ENCODE measurements at regions not wholly inside any gene's neighbourhood (a gene's known extent, or its start where the extent isn't known, plus 50 kb on each side); places are given as distances from the start of the nearest gene placed in this dataset.
"Not testable (repeated sequence)": the region's sequence is repeated elsewhere in the genome, so short reads cannot be mapped to it uniquely, and the experiment has no call there.

DNA sequence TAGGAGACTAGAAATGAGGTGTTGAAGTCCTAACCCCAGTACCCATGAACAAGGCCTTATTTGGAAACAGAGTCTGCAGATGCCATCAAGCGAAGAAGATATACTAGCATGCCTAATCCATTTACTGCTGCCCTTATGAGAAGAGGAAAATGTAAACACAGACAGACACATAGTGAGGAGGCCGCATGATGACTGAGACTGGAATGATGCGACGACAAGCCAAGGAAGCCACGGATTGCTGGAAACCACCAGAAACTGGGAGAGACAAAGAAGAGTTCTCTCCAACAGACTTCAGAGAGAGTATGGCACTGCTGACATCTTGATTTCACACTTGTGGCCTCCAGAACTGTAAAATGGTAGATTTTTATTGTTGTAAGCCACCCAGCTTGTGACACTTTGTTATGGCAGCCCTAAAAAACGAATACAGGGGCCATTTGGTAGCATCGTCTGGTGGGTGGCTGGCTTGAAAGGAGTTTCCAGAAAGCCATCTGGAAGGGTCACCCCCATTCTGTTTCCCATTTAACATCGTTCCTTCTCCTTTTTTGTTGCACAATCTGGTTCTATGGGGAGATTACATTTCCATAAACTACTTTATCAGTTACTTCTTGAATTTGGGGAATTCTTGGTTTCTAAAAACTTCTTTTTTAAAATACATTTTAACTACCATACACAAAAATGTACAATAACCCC is 193.1 kb downstream of the HSD17B3 start:
- in situ Hi-C loops (cut with MboI; ENCODE audit: low pct_unique_long_range_greater_than_20kb, low sequenced_read_pairs), result no loop called here
- DNase-seq, result no peak

DNA sequence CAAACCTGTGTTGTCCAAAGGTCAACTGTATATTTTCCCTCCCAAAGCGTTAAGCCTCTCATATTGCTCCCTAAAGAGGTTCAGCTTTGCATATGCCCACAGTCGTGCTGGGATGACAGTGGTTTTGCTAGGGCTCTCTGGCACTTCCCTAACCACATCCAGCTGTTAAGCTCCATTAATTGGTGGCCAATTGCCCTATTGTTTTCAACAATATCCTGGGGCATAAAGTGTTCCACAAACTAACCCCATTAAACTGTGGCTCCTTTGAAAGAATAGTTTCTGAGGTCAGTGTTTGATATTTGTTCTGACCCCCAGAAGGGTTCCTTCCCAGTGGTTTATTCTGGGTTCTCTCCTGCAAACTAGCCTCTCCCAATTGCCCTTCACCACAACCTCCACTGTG is 194.5 kb downstream of the HSD17B3 start:
- no peak for DNase-seq
- in situ Hi-C loops (cut with MboI; ENCODE audit: low pct_unique_long_range_greater_than_20kb, low sequenced_read_pairs), result no loop called here

DNA sequence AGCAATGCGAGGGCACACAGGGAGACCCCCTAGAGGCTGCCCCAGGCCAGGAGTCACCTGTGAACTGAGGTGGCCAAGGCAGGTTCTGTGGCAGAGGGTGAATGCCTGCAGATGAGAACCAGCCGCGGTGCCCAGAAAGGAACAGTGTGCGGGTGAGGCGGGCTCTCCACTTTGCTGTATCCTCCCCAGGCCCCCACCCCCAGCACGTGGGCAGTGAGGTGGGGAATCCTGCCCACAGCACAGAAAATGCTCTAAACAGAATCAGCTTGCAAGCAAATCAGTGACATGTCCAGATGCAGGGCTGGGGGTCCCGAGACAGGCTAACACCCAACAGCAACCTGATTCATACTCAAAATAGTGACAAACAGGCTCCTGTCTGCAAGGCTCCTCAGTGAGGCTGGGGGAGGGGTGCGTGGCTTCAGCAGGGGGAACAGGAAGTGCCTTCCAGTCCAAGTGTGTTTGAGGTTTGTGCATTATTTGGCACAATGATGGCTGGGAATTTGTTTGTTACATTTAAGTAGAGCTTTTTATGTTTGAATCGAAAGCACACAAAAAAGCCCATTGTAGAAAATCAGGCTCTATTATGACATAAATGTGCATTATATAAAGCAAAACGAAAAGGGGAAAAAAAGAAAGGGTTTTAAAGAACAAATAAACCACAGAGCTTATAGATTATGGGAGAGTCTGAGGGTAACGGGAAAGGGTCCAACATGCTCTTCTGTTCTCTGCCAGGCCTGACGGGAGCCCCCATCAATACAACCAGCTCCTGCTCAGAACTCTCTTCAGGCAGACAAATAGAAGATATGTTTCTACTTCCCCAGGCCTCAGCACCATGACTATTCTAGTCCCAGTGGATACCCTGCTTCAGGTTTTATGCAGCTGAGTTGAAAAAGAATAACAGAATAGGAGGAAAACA is 201.3 kb downstream of the HSD17B3 start:
- in situ Hi-C loops (cut with MboI; ENCODE audit: low pct_unique_long_range_greater_than_20kb, low sequenced_read_pairs), result no loop called here
- DNase-seq, result peak; percentile 37

DNA sequence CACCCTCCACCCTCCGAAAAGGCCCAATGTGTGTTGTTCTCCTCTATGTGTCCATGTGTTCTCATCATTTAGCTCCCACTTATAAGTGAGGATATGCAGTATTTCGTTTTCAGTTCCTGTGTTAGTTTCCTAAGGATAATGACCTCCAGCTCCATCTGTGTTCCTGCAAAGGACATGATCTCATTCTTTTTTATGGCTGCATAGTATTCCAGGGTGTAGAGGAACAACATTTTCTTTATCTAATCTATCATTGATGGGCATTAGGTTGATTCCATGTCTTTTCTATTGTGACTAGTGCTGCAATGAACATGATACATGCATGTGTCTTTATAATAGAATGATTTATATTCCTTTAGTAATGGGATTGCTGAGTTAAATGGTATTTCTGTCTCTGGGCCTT is 211.3 kb downstream of the HSD17B3 start:
- in situ Hi-C loops (cut with MboI; ENCODE audit: low pct_unique_long_range_greater_than_20kb, low sequenced_read_pairs); DNase-seq: not testable (repeated sequence)

DNA sequence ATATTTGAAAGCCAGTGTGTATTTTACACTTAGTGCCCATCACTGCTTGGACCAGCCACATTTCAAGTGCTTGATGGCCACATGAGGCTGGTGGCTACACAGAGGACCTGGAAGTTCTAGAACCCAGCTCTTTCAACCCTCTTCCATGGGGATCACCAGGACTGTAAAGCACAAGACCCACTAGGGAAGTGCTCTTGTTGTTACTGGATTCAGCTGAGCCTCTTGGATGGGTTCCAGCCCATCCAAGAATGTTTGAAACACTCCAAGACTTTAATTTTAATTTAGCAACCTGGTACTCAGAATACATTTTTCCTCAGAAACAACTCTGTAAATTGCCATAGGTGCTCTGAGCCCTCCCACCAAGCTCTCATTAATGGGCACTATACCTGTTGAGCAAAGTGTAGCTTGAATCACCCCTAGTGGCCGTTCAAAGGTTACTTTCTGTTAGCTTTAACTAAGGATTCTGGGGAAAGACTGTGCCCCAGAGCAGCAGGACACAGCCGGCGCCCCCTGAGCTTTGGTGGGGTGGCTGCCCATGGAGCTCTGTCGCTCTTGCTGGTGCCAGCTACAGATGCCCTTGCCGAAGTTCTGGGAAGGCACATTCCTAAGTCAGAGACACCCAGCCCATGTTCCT is 212.4 kb downstream of the HSD17B3 start:
- in situ Hi-C loops (cut with MboI; ENCODE audit: low pct_unique_long_range_greater_than_20kb, low sequenced_read_pairs), result no loop called here
- no peak for DNase-seq

DNA sequence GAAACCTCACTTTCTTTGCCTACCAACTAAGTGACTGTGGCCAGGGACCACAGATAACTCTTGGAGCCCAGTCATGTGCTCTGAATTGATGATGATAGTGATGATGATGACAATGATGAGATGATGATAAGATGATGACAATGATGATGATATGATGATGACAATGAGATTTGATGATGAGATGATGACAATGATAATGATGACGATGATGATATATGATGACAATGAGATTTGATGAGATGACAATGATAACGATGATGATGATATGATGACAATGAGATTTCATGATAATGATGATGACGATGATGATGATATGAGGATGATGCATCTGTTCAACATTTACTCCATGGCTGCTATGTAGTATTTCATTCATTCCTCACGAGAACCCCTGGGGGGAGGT is 213.0 kb downstream of the ERCC6L2 start:
- in situ Hi-C loops (cut with MboI; ENCODE audit: low pct_unique_long_range_greater_than_20kb, low sequenced_read_pairs), result no loop called here
- DNase-seq, result no peak

DNA sequence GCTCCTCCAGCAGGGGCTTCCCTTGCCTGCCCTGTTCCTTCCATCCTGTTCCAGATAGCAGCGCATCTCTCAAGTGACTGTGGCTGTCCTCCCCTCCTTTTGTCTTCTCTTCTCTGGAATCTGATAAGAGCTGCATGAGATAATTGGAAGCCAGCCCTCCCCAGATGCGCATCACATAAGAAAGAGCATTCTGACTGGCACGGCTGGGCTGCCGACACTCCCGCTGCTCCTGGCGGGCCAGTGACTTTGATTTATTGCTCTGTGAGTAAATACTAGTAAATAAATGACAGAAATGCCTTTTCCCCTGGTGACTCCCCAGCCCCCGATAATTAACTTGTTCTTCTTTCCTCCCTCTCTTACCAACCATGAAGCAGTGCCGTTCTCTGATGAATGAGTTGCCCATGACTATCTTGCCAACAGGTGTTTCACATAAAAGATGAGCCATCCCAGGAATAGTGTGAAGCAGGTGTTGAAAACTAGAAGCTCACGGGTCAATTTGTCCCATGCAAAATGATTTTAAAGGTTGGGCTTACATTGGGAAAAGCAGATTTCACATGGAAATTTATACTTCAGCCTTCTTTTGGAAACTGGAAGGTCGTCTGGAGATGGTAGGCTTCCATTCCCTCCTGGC is 212.3 kb downstream of the ERCC6L2 start:
- no peak for DNase-seq
- in situ Hi-C loops (cut with MboI; ENCODE audit: low pct_unique_long_range_greater_than_20kb, low sequenced_read_pairs), result no loop called here

DNA sequence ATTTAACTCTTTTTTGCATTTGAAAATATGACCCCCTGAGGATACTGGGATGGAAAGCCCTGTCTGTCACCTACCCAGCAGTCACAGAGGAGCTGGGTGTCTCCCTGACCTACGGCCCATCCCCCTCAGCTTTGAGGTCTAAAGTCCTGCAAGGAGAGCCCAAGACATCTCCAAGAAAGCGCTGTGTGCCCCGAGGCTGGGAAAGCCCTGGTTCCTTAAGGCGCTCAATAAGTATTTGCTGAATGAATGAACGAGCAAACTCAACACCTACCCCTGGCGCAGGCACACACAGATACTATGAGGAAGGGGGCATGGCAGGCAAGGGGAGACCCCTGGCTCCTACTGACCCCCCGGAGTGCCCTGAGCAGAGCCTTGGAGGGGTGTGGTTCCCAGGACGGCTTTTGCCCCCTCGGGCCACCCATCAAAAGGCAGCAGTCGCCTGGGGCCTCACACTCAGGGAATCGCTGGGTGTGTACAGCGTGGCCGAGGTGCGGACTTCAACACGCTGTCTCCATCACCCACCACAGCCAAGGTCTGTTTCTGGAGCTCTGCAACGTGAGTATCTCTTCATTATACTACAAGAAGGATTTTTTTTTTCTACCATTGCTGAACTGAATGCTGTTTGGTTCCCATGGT is 211.6 kb downstream of the ERCC6L2 start:
- DNase-seq, result no peak
- in situ Hi-C loops (cut with MboI; ENCODE audit: low pct_unique_long_range_greater_than_20kb, low sequenced_read_pairs), result no loop called here

DNA sequence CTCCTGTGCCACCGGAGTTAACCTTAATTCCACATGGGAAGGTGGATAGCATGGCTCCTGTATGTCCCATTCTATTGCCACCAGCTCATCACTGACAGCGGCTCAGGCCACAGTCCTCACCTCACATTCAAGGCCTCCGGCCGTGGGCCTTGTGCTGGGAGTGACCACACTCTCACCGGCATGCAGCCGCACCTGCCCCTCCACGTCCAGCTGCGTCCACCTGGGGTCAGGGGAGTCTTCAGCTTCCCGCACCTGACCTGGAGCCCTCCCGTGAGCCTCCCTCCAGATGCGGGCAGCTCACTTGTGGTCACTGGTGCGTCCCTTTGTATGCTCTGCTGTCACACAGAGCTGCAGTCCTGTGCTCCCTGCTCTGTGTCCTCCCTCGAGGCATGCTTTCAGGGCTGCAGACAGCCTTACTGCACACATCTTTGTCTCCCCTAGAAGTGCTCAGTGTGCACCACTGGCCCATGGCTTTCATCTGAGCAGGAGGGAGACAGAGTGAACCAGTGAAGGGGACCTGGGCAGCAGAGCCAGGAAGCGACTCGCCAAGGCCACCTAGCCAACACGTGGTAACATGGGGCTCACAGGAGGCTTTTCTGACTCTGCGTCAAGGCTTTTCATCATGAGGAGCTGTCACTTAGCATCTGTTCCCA is 210.1 kb downstream of the ERCC6L2 start:
- no peak for DNase-seq
- in situ Hi-C loops (cut with MboI; ENCODE audit: low pct_unique_long_range_greater_than_20kb, low sequenced_read_pairs), result no loop called here

DNA sequence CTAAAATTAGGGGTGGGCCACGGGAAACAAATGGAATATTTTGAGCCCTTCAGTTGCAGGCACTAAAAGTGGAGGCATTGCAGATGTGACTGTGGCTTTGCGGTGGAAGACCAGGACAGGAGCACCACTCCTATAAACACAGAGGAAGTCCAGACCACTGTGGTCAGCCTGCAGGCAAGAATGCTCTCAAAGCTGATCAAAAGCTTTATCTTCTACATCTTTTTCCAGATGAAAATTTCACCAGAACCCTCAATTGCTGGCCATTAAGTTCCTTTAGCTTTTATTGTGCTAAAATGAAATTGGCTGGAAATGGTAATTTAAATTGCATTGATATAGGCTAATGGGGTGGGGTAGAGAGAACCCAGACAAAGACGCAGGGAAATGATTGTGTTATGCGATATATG is 208.8 kb downstream of the ERCC6L2 start:
- peak; percentile 39 for DNase-seq
- in situ Hi-C loops (cut with MboI; ENCODE audit: low pct_unique_long_range_greater_than_20kb, low sequenced_read_pairs), result no loop called here

DNA sequence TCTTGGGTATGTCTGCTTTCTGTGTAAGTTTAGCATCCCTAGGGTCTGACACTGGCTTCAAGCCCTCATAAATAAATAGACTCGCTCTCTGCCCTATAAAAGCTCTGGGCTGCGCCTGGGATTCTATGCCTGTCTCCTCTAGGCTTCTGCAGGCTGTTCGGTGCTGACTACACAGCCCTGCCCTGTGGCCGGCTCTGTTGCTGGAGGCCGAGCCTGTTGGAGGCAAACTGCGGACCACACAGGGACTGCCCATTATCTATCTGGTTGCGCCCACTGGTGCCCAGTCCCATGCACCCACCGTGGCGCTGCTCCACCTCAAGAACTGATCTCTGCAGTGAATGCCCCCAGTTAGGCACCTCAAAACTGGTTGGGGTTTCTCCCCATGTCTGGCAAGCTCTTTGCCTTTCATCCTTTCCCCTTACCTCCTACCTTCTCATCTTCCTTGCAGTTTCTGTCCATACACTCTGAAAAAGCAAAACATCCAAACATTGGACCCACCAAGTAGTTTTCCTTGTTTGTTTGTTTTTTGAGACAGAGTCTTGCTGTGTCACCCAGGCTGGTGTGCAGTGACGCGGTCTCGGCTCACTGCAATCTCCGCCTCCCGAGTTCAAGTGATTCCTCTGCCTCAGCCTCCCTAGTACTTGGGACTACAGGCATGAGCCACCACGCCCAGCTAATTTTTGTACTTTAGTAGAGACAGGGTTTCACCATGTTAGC is 207.2 kb downstream of the ERCC6L2 start:
- in situ Hi-C loops (cut with MboI; ENCODE audit: low pct_unique_long_range_greater_than_20kb, low sequenced_read_pairs), result no loop called here
- DNase-seq, result no peak

DNA sequence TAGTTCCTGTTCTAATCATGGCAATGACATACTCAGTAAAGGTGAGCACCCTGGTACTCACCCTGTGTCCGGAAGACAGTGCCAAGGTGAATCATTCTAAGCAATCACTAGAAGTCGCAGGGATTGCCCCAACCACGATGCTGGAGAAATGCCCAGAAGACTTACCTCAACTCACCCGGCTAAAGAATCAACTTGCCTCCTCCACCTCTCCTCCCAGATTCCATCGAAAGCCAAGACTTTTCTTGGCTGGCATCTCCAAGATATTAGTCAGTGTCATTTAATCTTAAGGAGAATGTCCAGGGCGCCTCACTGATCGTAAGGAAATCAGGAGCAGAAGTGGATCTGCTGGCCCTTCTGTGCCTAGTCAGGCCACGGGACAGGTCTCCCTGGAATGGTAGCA is 204.9 kb downstream of the ERCC6L2 start:
- no peak for DNase-seq
- in situ Hi-C loops (cut with MboI; ENCODE audit: low pct_unique_long_range_greater_than_20kb, low sequenced_read_pairs), result no loop called here

DNA sequence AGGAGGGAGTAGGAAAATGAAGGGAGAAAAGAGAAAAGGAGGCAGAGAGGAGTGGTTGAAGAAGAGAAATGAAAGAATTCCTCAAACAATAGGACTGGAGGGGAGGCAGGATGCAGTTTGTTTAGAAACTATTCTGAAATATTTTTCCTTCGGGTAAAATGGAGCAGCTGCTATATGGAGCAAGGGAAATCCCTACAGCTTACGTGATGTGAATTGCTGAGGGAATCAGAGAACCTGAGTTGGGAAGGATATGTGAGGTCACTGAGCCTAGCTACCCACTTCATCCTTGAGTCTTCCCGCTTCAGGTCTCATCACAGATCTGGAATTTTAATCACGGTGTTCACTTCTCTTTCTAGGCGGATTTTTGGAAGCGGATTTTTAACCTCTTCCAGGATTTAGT is 204.3 kb downstream of the ERCC6L2 start:
- in situ Hi-C loops (cut with MboI; ENCODE audit: low pct_unique_long_range_greater_than_20kb, low sequenced_read_pairs), result no loop called here

DNA sequence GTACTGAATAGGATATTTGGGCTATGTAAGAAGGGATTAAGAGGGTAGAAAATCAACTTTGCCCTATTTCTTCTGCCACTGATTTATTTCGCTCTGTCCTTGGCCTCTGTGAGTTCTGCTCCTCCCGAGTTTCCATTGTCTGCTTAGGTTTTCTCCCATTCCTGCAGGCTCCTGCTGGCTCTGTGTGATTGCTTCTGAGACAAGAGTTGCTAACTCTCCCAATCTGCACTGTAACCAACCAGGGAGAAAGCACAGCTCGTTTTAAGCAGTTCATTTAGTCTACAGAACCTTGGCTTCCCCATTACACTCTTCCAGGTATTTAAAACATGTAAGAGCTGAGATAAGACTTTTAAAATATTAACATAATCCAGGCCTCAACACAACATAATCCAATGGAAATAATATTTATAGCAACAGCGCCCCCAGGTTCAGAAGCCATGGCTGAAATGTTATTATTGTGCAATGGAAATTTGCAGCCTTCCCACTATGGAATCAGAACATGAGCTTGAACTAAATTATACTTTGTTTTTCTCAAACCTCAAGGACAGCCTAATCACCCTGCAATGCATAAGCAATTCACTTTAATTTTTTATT is 203.5 kb downstream of the ERCC6L2 start:
- in situ Hi-C loops (cut with MboI; ENCODE audit: low pct_unique_long_range_greater_than_20kb, low sequenced_read_pairs), result no loop called here
- DNase-seq, result no peak

More for the DNA sequence above, 204.3 kb downstream of the ERCC6L2 start:
- DNase-seq, result no peak

DNA sequence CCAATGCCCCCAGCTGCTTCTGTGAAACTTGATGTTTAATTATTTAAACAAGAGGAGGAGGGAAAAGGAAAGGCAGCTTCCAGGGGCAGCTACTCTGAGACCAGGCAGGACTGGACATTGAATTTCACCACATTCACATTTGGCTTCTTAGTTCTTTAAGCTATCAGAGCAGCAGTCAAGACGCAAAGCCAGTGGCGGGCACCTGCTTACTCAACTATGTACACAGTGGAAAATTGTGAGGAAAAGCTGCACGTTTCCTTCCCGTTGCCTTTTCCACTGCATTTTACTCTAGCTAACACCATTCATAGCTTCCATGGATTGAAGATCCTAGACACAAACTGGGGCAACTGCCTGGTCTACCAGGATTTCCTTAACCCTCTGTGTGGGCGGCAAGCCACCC is 200.3 kb downstream of the ERCC6L2 start:
- no peak for DNase-seq
- in situ Hi-C loops (cut with MboI; ENCODE audit: low pct_unique_long_range_greater_than_20kb, low sequenced_read_pairs), result no loop called here

DNA sequence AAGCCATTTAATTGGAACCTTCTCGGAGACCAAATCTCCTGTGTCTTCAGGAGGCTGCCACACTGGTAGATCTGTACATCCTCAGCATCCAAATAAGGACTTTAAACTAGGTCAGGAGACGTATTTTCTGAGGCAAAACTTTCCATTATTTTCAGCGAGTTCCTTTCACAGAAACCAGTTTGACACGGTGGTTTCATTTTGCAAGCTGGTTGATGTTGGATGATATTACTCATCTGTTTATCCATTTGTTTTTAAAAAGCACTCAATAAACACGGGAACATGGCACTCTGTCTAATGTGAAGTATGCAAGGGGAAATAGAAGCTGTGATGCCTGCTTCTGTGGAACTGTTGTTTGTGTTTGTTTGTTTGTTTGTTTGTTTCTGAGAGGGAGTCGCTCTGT is 199.6 kb downstream of the ERCC6L2 start:
- in situ Hi-C loops (cut with MboI; ENCODE audit: low pct_unique_long_range_greater_than_20kb, low sequenced_read_pairs), result no loop called here
- DNase-seq, result no peak

DNA sequence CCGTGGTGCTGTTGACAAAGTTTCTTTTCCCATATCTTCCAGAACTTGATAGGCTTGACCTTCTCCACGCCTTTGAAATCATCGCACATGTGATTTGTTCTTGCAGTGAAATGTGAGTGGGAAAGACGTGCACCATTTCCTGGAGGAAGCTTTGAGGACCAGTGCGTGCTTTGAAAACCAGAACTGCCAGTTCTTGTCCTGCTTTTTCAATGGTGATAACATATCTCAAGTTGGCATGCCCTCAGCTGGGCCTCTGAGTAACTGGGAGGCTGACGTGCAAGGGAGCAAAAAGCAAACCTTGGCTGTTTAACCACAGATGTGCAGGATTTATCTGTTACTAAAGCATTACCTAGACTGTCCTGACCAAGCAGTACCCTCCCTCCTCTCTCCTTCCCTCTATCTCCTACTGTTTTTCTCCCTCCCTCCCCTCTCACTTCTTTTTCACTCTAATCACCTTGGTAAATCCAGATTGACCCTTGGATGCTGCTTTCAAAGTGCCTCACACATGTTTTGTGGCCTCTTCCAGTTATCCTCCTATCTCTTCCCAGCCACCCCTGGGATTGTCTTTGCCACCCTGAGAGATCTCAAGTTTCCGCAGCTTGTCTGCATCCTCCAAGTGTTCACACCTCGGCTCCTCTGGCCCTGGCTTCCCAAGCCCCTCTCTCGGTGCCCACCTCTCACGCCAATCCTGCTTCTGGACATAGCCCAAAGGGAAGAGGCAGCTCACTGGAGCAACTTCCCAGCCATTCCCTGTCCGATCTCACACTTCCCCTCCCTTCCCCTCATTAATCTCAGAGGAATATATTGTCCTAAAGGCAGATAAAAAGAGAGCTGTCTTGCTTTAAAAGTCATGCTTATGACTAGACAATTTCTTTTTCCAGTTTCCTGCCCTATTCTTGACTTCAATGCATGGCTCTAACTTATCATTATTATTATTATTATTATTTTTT is 198.3 kb downstream of the ERCC6L2 start:
- in situ Hi-C loops (cut with MboI; ENCODE audit: low pct_unique_long_range_greater_than_20kb, low sequenced_read_pairs), result no loop called here
- no peak for DNase-seq
